ENCODE measurements at regions not wholly inside any gene's neighbourhood (a gene's known extent, or its start where the extent isn't known, plus 50 kb on each side); places are given as distances from the start of the nearest gene placed in this dataset.

- no peak overlapping the region for H3K27ac ChIP-seq
- 90 to 92% methylated on average over 8 of the region's 8 CpGs for WGBS, 2 donors
- H3K4me3 ChIP-seq (replicated peaks in 1 of 3), result no peak overlapping the region
- no peak for DNase-seq
- no peaks in the 10 kb centered on the region for H3K4me1 ChIP-seq
- H3K9me3 ChIP-seq, result no peaks in the 10 kb centered on the region
- TF ChIP-seq POLR2A (IDR thresholded peaks at IDR 0.05) (no peak), CTCF (IDR thresholded peaks at IDR 0.05) (no peak)
- no peaks in the 10 kb centered on the region for H3K36me3 ChIP-seq
- intact Hi-C loops (cut with DNase I), result no loop called here
- H3K27me3 ChIP-seq, result no peaks in the 10 kb centered on the region
These were observed 138.1 kb upstream of the FOXF1 start for GRCh38 chr16:86372193-86372592.

GRCh38 chr16:86373276-86373901 lies 136.9 kb upstream of the FOXF1 start:
- Histone ChIP-seq H3K4me1 (no peaks in the 10 kb centered on the region), H3K9me3 (no peaks in the 10 kb centered on the region), H3K27ac (no peak overlapping the region), H3K36me3 (no peaks in the 10 kb centered on the region), H3K27me3 (no peaks in the 10 kb centered on the region), H3K4me3 (replicated peaks in 1 of 3) (no peak overlapping the region)
- 88 to 93% methylated on average over 8 to 13 of the region's 16 CpGs for WGBS, 2 donors
- no peak for TF ChIP-seq POLR2A (IDR thresholded peaks at IDR 0.05)
- no peak for TF ChIP-seq CTCF (IDR thresholded peaks at IDR 0.05)
- DNase-seq, result no peak
- intact Hi-C loops (cut with DNase I), result no loop called here

- Histone ChIP-seq H3K4me3 (replicated peaks in 1 of 3) (no peak overlapping the region), H3K27ac (no peak overlapping the region), H3K36me3 (no peaks in the 10 kb centered on the region), H3K4me1 (no peaks in the 10 kb centered on the region), H3K27me3 (no peaks in the 10 kb centered on the region), H3K9me3 (no peaks in the 10 kb centered on the region)
- 81 to 87% methylated on average over 6 of the region's 6 CpGs for WGBS, 2 donors
- no peak for TF ChIP-seq CTCF (IDR thresholded peaks at IDR 0.05)
- no peak for TF ChIP-seq POLR2A (IDR thresholded peaks at IDR 0.05)
- intact Hi-C loops (cut with DNase I), result no loop called here
- DNase-seq, result no peak
These were observed 135.7 kb upstream of the FOXF1 start for GRCh38 chr16:86374603-86375130.

GRCh38 chr16:86375364-86375763 lies 135.0 kb upstream of the FOXF1 start:
- intact Hi-C loops (cut with DNase I), result no loop called here
- Histone ChIP-seq H3K4me1 (no peaks in the 10 kb centered on the region), H3K36me3 (no peaks in the 10 kb centered on the region), H3K4me3 (replicated peaks in 1 of 3) (no peak overlapping the region), H3K27ac (no peak overlapping the region), H3K27me3 (no peaks in the 10 kb centered on the region), H3K9me3 (no peaks in the 10 kb centered on the region)
- TF ChIP-seq CTCF (IDR thresholded peaks at IDR 0.05) (no peak), POLR2A (IDR thresholded peaks at IDR 0.05) (no peak)
- DNase-seq, result no peak
- WGBS, 2 donors, result 90 to 93% methylated on average over 5 of the region's 5 CpGs

- no peaks in the 10 kb centered on the region for H3K36me3 ChIP-seq
- no peak overlapping the region for H3K4me3 ChIP-seq (replicated peaks in 1 of 3)
- no peak for TF ChIP-seq CTCF (IDR thresholded peaks at IDR 0.05)
- no peak for TF ChIP-seq POLR2A (IDR thresholded peaks at IDR 0.05)
- no peak for DNase-seq
- H3K27me3 ChIP-seq, result no peaks in the 10 kb centered on the region
- WGBS, 2 donors, result 68 to 75% methylated on average over 9 of the region's 9 CpGs
- intact Hi-C loops (cut with DNase I), result no loop called here
- H3K9me3 ChIP-seq, result no peaks in the 10 kb centered on the region
- no peaks in the 10 kb centered on the region for H3K4me1 ChIP-seq
- no peak overlapping the region for H3K27ac ChIP-seq
These were observed 134.5 kb upstream of the FOXF1 start for GRCh38 chr16:86375851-86376250.
